ENCODE measurements at regions not wholly inside any gene's neighbourhood (a gene's known extent, or its start where the extent isn't known, plus 50 kb on each side); places are given as distances from the start of the nearest gene placed in this dataset.

- WGBS, 2 donors (ENCODE audit: low coverage in 1 of 2): 81% methylated on average over 6 of the region's 6 CpGs; no CpG with 5 or more reads in 1 of the 2 donors
- no peak overlapping the region for H3K27ac ChIP-seq
- in situ Hi-C loops (cut with MboI; ENCODE audit: low pct_ligation_motif_present in 1 of 4, low pct_unique_long_range_greater_than_20kb in 1 of 4, low sequenced_read_pairs in 3 of 4): no loop called here
Observed at GRCh38 chr11:45026835-45027234, 76.2 kb upstream of the TP53I11 start.

GRCh38 chr11:45027312-45027711 lies 76.6 kb upstream of the TP53I11 start:
- intact Hi-C loops (cut with DNase I; ENCODE audit: low total_unique reads): no loop called here
- H3K4me1 ChIP-seq: no peaks in the 10 kb centered on the region
- no peak for DNase-seq
- WGBS, 2 donors (ENCODE audit: low coverage in 1 of 2): 83 to 91% methylated on average over 1 to 4 of the region's 4 CpGs
- H3K9me3 ChIP-seq: no peaks in the 10 kb centered on the region
- no peaks in the 10 kb centered on the region for H3K27me3 ChIP-seq
- H3K4me3 ChIP-seq: no peak overlapping the region
- in situ Hi-C loops (cut with MboI; ENCODE audit: low pct_ligation_motif_present in 1 of 4, low pct_unique_long_range_greater_than_20kb in 1 of 4, low sequenced_read_pairs in 3 of 4): no loop called here
- no peaks in the 10 kb centered on the region for H3K36me3 ChIP-seq
- H3K27ac ChIP-seq: no peak overlapping the region
- TF ChIP-seq POLR2A (IDR thresholded peaks at IDR 0.05) (no peak), CTCF (IDR thresholded peaks at IDR 0.05) (no peak), EP300 (IDR thresholded peaks at IDR 0.05; ENCODE audit: low read depth) (no peak), POLR2AphosphoS5 (IDR thresholded peaks at IDR 0.05) (no peak)

More at GRCh38 chr11:45026835-45027234, 76.2 kb upstream of the TP53I11 start:
- Histone ChIP-seq H3K4me1 (peaks cover 0 to 1% (median 0%) of the 10 kb centered on the region in 4 donors), H3K27me3 (no peaks in the 10 kb centered on the region), H3K36me3 (no peaks in the 10 kb centered on the region), H3K9me3 (no peaks in the 10 kb centered on the region), H3K4me3 (no peak overlapping the region)
- intact Hi-C loops (cut with DNase I; ENCODE audit: low total_unique reads): no loop called here
- no peak for TF ChIP-seq POLR2AphosphoS5 (IDR thresholded peaks at IDR 0.05)
- no peak for TF ChIP-seq CTCF (IDR thresholded peaks at IDR 0.05)
- TF ChIP-seq POLR2A (IDR thresholded peaks at IDR 0.05): no peak
- TF ChIP-seq EP300 (IDR thresholded peaks at IDR 0.05; ENCODE audit: low read depth): no peak
- DNase-seq: no peak

DNA sequence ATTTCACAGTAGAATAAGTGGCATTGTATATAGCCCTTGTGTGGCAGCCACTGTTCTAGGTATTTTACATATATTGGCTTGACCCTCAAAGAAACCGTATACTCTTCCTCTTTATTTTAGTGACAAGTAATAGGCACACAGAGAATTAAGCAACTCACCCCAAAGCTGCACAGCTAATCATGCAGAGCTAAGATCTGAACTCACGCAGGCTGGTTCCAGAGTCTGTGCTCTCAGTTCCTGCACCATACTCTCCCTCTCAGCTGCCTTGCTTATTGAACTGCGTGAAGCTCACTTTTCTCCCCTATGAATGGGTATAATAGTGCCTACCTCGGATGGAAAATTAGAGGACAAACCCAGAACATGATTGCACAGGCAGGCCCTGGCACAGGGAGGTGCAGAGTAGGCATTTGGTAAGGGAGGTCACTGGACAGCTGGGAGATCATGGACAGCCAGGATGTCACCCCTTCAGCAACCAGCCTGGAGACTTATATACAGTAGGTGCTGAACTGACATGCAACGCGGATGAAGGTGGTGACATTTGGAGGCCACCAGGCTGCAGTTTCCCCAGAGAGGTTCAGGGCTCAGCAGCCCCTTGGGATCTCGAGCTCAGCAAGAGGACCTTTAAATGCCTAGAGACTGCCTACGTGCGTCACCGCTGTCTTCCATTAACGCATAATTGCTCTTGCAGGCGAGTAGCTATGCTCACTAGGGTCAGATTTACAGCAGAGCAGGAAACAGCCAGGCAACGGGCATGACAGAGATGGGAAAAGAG lies 78.4 kb upstream of the TP53I11 start:
- intact Hi-C loops (cut with DNase I; ENCODE audit: low total_unique reads) (no loop called here), in situ Hi-C loops (cut with MboI; ENCODE audit: low pct_ligation_motif_present in 1 of 4, low pct_unique_long_range_greater_than_20kb in 1 of 4, low sequenced_read_pairs in 3 of 4) (no loop called here)
- H3K4me3 ChIP-seq: no peak overlapping the region
- H3K27me3 ChIP-seq: no peaks in the 10 kb centered on the region
- H3K36me3 ChIP-seq: no peaks in the 10 kb centered on the region
- 91 to 95% methylated on average over 3 to 13 of the region's 13 CpGs for WGBS, 2 donors (ENCODE audit: low coverage in 1 of 2)
- no peak for TF ChIP-seq CTCF (IDR thresholded peaks at IDR 0.05)
- TF ChIP-seq EP300 (IDR thresholded peaks at IDR 0.05; ENCODE audit: low read depth): no peak
- no peak for TF ChIP-seq POLR2A (IDR thresholded peaks at IDR 0.05)
- no peak for TF ChIP-seq POLR2AphosphoS5 (IDR thresholded peaks at IDR 0.05)
- no peak for DNase-seq
- no peaks in the 10 kb centered on the region for H3K4me1 ChIP-seq
- H3K9me3 ChIP-seq: no peaks in the 10 kb centered on the region
- H3K27ac ChIP-seq: no peak overlapping the region

DNA sequence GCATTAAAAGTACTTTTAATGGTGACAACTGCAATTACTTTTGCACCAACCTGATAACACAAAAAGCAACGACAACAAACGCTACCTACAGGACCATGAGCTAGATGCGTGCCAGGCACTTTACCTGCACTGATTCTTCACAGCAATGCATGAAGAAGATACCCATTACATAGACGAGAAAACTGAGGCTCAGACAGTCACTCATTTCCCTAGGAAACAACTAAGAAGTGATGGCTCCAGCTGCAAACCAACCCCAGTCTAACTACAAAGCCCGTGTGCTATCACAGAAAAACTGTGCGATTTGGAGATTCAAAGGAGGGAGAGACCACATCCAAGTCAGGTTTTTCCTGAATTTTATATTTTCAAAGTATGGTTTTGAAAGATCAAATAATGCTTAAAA lies 80.1 kb upstream of the TP53I11 start:
- no peak overlapping the region for H3K4me3 ChIP-seq
- intact Hi-C loops (cut with DNase I; ENCODE audit: low total_unique reads) (no loop called here), in situ Hi-C loops (cut with MboI; ENCODE audit: low pct_ligation_motif_present in 1 of 4, low pct_unique_long_range_greater_than_20kb in 1 of 4, low sequenced_read_pairs in 3 of 4) (no loop called here)
- H3K27me3 ChIP-seq: no peaks in the 10 kb centered on the region
- no peaks in the 10 kb centered on the region for H3K9me3 ChIP-seq
- H3K27ac ChIP-seq: no peak overlapping the region
- 76 to 84% methylated on average over 3 to 6 of the region's 6 CpGs for WGBS, 2 donors (ENCODE audit: low coverage in 1 of 2)
- no peaks in the 10 kb centered on the region for H3K4me1 ChIP-seq
- no peaks in the 10 kb centered on the region for H3K36me3 ChIP-seq
- TF ChIP-seq POLR2A (IDR thresholded peaks at IDR 0.05) (no peak), EP300 (IDR thresholded peaks at IDR 0.05; ENCODE audit: low read depth) (no peak), POLR2AphosphoS5 (IDR thresholded peaks at IDR 0.05) (no peak), CTCF (IDR thresholded peaks at IDR 0.05) (no peak)
- DNase-seq: no peak
